Progenitor cell of endocrine pancreas (in vitro differentiated cells): ENCODE measurements at regions not wholly inside any gene's neighbourhood (a gene's known extent, or its start where the extent isn't known, plus 50 kb on each side); places are given as distances from the start of the nearest gene placed in this dataset.
"Not testable (repeated sequence)": the region's sequence is repeated elsewhere in the genome, so short reads cannot be mapped to it uniquely, and the experiment has no call there.

Experiments
- DNase-seq: peaks from one replicate; pipeline ENCODE4 v3.0.0; 2021; ENCODE audit warnings: low spot score; ENCODE audit not compliant: unreplicated experiment
- H3K27ac Mint-ChIP-seq: 2 replicates; pipeline ENCODE4 v1.8.0; 2021; ENCODE audit warnings: mild to moderate bottlenecking, moderate library complexity, mixed read lengths
- H3K27me3 Mint-ChIP-seq: 2 replicates; pipeline ENCODE4 v1.8.0; 2021; ENCODE audit warnings: mixed read lengths
- H3K36me3 Mint-ChIP-seq: 2 replicates; pipeline ENCODE4 v1.8.0; 2022; ENCODE audit warnings: mixed read lengths; ENCODE audit not compliant: insufficient read depth
- H3K4me1 Mint-ChIP-seq: 2 replicates; pipeline ENCODE4 v1.8.0; 2021; ENCODE audit warnings: low read depth, mixed read lengths
- H3K4me3 Mint-ChIP-seq: 2 replicates; pipeline ENCODE4 v1.8.0; 2021; ENCODE audit warnings: low read depth, mild to moderate bottlenecking, moderate library complexity, mixed read lengths
- H3K9me3 Mint-ChIP-seq: 2 replicates; pipeline ENCODE4 v1.8.0; 2021; ENCODE audit warnings: low read depth, mixed read lengths
- CTCF ChIP-seq: fragments of 200-600 bp; sonication (generic); IDR thresholded peaks from one replicate; pipeline ENCODE4 v1.5.0; 2021; ENCODE audit warnings: antibody characterized with exemption, mild to moderate bottlenecking; ENCODE audit not compliant: unreplicated experiment

DNA sequence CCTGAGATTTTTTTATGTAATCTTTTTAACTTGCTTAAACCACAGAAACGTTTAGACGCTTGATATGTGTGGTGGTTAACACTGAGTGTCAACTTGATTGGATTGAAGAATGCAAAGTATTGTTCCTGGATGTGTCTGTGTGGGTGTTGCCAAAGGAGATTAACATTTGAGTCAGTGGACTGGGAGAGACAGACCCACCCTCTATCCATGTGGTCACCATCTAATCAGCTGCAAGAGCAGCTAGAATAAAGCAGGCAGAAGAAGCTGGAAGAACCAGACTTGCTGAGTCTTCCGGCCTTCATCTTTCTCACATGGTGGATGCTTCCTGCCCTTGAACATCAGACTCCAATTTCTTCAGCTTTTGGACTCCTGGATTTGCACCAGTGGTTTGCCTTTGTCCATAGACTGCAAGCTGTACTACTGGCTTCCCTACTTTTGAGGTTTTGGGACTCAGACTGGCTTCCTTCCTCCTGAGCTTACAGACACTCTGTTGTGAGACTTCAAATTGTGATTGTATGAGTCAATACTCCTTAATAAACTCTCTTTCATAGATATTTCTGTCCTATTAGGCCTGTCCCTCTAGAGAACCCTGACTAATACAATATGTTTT is 816.0 kb upstream of the CDH9 start:
- no peak for DNase-seq
- Mint-ChIP-seq H3K9me3 (peaks cover 6% of the 10 kb centered on the region), H3K36me3 (no peaks in the 10 kb centered on the region), H3K27ac (no peak overlapping the region), H3K27me3 (no peaks in the 10 kb centered on the region), H3K4me1 (no peaks in the 10 kb centered on the region), H3K4me3 (no peak overlapping the region)
- no peak for TF ChIP-seq CTCF

DNA sequence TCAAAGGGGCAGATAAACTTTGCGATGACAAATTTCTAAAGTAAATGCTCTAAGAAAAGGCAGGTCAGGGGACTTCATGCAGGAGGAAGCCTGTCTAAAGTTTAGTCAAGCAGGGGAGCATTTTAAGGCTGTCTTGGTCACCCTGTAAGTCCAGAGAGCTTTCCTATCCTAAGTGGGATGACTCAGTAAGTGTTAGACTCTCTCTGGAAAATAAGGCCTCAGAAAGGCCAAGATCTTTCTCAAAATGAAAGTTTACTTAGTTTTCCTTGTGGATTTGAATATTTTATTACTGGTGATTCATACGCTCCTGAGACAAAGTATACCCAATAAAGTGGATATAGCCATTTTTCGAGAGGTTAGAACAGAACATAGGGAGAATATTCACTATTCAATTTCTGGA is 806.9 kb upstream of the CDH9 start:
- DNase-seq, result no peak
- Mint-ChIP-seq H3K4me1 (no peaks in the 10 kb centered on the region), H3K36me3 (no peaks in the 10 kb centered on the region), H3K9me3 (no peaks in the 10 kb centered on the region), H3K27ac (no peak overlapping the region), H3K27me3 (no peaks in the 10 kb centered on the region), H3K4me3 (no peak overlapping the region)
- no peak for TF ChIP-seq CTCF

DNA sequence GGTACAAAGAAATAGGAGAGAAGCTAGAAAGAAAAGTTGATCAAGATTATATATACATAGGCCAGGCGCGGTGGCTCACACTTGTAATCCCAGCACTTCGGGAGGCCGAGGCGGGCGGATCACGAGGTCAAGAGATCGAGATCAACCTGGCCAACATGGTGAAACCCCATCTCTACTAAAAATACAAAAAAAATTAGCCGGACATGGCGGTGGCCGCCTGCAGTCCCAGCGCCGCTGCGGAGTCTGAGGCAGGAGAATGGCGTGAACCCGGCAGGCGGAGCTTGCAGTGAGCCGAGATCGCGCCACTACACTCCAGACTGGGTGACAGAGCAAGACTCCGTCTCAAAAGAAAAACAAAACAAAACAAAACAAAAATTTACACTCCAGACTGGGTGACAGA is 798.3 kb upstream of the CDH9 start:
- not testable (repeated sequence) for DNase-seq, H3K27ac Mint-ChIP-seq, H3K9me3 Mint-ChIP-seq, H3K4me3 Mint-ChIP-seq, H3K27me3 Mint-ChIP-seq, H3K4me1 Mint-ChIP-seq, H3K36me3 Mint-ChIP-seq

GRCh38 chr5:27832886-27833285 is 794.5 kb upstream of the CDH9 start:
- DNase-seq, result no peak
- Mint-ChIP-seq H3K27ac (no peak overlapping the region), H3K36me3 (no peaks in the 10 kb centered on the region), H3K4me3 (no peak overlapping the region), H3K9me3 (peaks cover 8% of the 10 kb centered on the region), H3K4me1 (no peaks in the 10 kb centered on the region), H3K27me3 (no peaks in the 10 kb centered on the region)
- TF ChIP-seq CTCF, result no peak

- H3K27ac Mint-ChIP-seq, result no peak overlapping the region
- H3K4me3 Mint-ChIP-seq, result no peak overlapping the region
- no peak for DNase-seq
- TF ChIP-seq CTCF, result no peak
- H3K4me1 Mint-ChIP-seq, result no peaks in the 10 kb centered on the region
- H3K9me3 Mint-ChIP-seq, result no peaks in the 10 kb centered on the region
- no peaks in the 10 kb centered on the region for H3K36me3 Mint-ChIP-seq
- no peaks in the 10 kb centered on the region for H3K27me3 Mint-ChIP-seq
Observed at GRCh38 chr5:27830546-27830945, 792.2 kb upstream of the CDH9 start.

DNA sequence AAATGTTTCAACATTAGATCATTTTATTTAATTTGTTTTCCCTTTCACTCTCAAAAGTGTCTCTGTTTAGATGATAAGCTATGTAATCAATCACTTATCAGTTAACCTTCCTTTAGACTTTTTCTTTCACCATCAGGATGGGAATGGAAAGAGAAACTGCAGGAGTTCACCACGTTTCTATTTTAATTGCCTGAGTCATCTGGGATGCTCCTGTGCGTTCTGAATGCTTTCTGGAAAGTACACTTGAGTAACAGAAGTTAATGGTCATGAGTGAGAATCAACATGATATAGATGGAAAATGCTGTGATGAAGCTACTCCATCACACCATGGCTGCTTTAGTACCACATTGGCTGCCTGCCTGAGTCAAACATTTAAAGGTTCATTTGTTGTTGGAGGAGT is 783.3 kb upstream of the CDH9 start:
- Mint-ChIP-seq H3K27me3 (no peaks in the 10 kb centered on the region), H3K36me3 (no peaks in the 10 kb centered on the region), H3K4me1 (no peaks in the 10 kb centered on the region), H3K27ac (no peak overlapping the region), H3K4me3 (no peak overlapping the region), H3K9me3 (no peaks in the 10 kb centered on the region)
- no peak for DNase-seq
- no peak for TF ChIP-seq CTCF
